ENCODE measurements at regions not wholly inside any gene's neighbourhood (a gene's known extent, or its start where the extent isn't known, plus 50 kb on each side); places are given as distances from the start of the nearest gene placed in this dataset.
"Not testable (repeated sequence)": the region's sequence is repeated elsewhere in the genome, so short reads cannot be mapped to it uniquely, and the experiment has no call there.

GRCh38 chr6:3617192-3617631 lies 134.3 kb downstream of the PXDC1 start:
- DNase-seq: no peak

GRCh38 chr6:3616565-3617176 lies 134.8 kb downstream of the PXDC1 start:
- DNase-seq: no peak

GRCh38 chr6:3615391-3616380 lies 135.8 kb downstream of the PXDC1 start:
- no peak for DNase-seq

GRCh38 chr6:3614918-3615317 lies 136.6 kb downstream of the PXDC1 start:
- no peak for DNase-seq

GRCh38 chr6:3613565-3613964 lies 137.9 kb downstream of the PXDC1 start:
- not testable (repeated sequence) for DNase-seq

- DNase-seq: no peak
Measured at GRCh38 chr6:3612341-3613041, 139.0 kb downstream of the PXDC1 start.

- no peak for DNase-seq
Measured at GRCh38 chr6:3610921-3611320, 140.6 kb downstream of the PXDC1 start.

- no peak for DNase-seq
Measured at GRCh38 chr6:3610206-3610605, 141.3 kb downstream of the PXDC1 start.

GRCh38 chr6:3609388-3609787 lies 142.1 kb downstream of the PXDC1 start:
- no peak for DNase-seq

GRCh38 chr6:3608159-3608558 lies 143.4 kb downstream of the PXDC1 start:
- no peak for DNase-seq

- no peak for DNase-seq
Measured at GRCh38 chr6:3607599-3607998, 143.9 kb downstream of the PXDC1 start.

GRCh38 chr6:3607171-3607570 lies 144.3 kb downstream of the PXDC1 start:
- no peak for DNase-seq

GRCh38 chr6:3603340-3604130 lies 146.7 kb upstream of the SLC22A23 start:
- no peak for DNase-seq

GRCh38 chr6:3601570-3601969 lies 144.7 kb upstream of the SLC22A23 start:
- DNase-seq: no peak

- DNase-seq: no peak
Measured at GRCh38 chr6:3597500-3598064, 140.7 kb upstream of the SLC22A23 start.

GRCh38 chr6:3596766-3597165 lies 139.9 kb upstream of the SLC22A23 start:
- DNase-seq: no peak

- no peak for DNase-seq
Measured at GRCh38 chr6:3594201-3594600, 137.4 kb upstream of the SLC22A23 start.

GRCh38 chr6:3593161-3593560 lies 136.3 kb upstream of the SLC22A23 start:
- DNase-seq: no peak

GRCh38 chr6:3592371-3592941 lies 135.6 kb upstream of the SLC22A23 start:
- no peak for DNase-seq

- no peak for DNase-seq
Measured at GRCh38 chr6:3591970-3592369, 135.1 kb upstream of the SLC22A23 start.

- no peak for DNase-seq
Measured at GRCh38 chr6:3587660-3588059, 130.8 kb upstream of the SLC22A23 start.

All from stimulated activated CD4-positive, alpha-beta T cell treated with anti-CD3 and anti-CD28 coated beads, Interleukin-1b, Interleukin-23, amount 100 ng/mL, for 48 hours (primary cell).